ENCODE measurements at regions not wholly inside any gene's neighbourhood (a gene's known extent, or its start where the extent isn't known, plus 50 kb on each side); places are given as distances from the start of the nearest gene placed in this dataset.

- peak; percentile 62 for ATAC-seq
- Histone ChIP-seq H3K36me3 (ENCODE audit: control insufficient read depth, insufficient read depth, low read length) (no peaks in the 10 kb centered on the region), H3K4me3 (ENCODE audit: low read depth in 2 of 2, low read length in 2 of 2) (peak overlapping the region; percentile 5 to 37; a peak in 3 of 4 replicates), H3K27ac (ENCODE audit: low read length) (no peak overlapping the region), H3K27me3 (ENCODE audit: control insufficient read depth, insufficient read depth, low read length) (no peaks in the 10 kb centered on the region), H3K9me3 (ENCODE audit: control insufficient read depth, insufficient read depth, low read depth, low read length) (no peaks in the 10 kb centered on the region), H3K4me1 (ENCODE audit: control insufficient read depth, insufficient read depth, low read length) (peaks cover 7% of the 10 kb centered on the region; the same call in 1 of the 2 replicates)
- peak; percentile 60; the same call in 1 of the 2 replicates for TF ChIP-seq TCF7L2 (IDR thresholded peaks at IDR 0.05; ENCODE audit: low read depth, low read length)
- TF ChIP-seq, protein P1, sequence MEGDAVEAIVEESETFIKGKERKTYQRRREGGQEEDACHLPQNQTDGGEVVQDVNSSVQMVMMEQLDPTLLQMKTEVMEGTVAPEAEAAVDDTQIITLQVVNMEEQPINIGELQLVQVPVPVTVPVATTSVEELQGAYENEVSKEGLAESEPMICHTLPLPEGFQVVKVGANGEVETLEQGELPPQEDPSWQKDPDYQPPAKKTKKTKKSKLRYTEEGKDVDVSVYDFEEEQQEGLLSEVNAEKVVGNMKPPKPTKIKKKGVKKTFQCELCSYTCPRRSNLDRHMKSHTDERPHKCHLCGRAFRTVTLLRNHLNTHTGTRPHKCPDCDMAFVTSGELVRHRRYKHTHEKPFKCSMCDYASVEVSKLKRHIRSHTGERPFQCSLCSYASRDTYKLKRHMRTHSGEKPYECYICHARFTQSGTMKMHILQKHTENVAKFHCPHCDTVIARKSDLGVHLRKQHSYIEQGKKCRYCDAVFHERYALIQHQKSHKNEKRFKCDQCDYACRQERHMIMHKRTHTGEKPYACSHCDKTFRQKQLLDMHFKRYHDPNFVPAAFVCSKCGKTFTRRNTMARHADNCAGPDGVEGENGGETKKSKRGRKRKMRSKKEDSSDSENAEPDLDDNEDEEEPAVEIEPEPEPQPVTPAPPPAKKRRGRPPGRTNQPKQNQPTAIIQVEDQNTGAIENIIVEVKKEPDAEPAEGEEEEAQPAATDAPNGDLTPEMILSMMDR (IDR thresholded peaks at IDR 0.05) = no peak
- intact Hi-C loops (cut with micrococcal nuclease; ENCODE audit: unreplicated experiment) (no loop called here), in situ Hi-C loops (cut with HindIII; ENCODE audit: low pct_unique_long_range_greater_than_20kb, low sequenced_read_pairs) (no loop called here)
- DNase-seq (ENCODE audit: low read depth, low spot score) = no peak
- ChIA-PET POLR2A (no interaction called here), CTCF (no interaction called here)
- BruUV-seq (replicated peaks) = no TSS peak
Measured at GRCh38 chr6:4606821-4607704, 169.1 kb upstream of the CDYL start.

- intact Hi-C loops (cut with micrococcal nuclease; ENCODE audit: unreplicated experiment) = no loop called here
- DNase-seq (ENCODE audit: low read depth, low spot score) = no peak
- POLR2A ChIA-PET = no interaction called here
- CTCF ChIA-PET = no interaction called here
- Histone ChIP-seq H3K27ac (ENCODE audit: low read length) (no peak overlapping the region), H3K27me3 (ENCODE audit: control insufficient read depth, insufficient read depth, low read length) (no peaks in the 10 kb centered on the region), H3K9me3 (ENCODE audit: control insufficient read depth, insufficient read depth, low read depth, low read length) (no peaks in the 10 kb centered on the region), H3K4me3 (ENCODE audit: low read depth in 2 of 2, low read length in 2 of 2) (no peak overlapping the region), H3K36me3 (ENCODE audit: control insufficient read depth, insufficient read depth, low read length) (no peaks in the 10 kb centered on the region), H3K4me1 (ENCODE audit: control insufficient read depth, insufficient read depth, low read length) (peaks cover 7% of the 10 kb centered on the region; the same call in 1 of the 2 replicates)
- TF ChIP-seq POLR2AphosphoS5 (IDR thresholded peaks at IDR 0.05; ENCODE audit: low read depth, low read length) (no peak), REST (IDR thresholded peaks at IDR 0.05; ENCODE audit: insufficient read depth in 1 of 2, low read depth in 2 of 2, low read length in 1 of 2) (no peak), TCF7L2 (IDR thresholded peaks at IDR 0.05; ENCODE audit: low read depth, low read length) (no peak), SIN3A (IDR thresholded peaks at IDR 0.05; ENCODE audit: borderline replicate concordance, insufficient read depth, low read depth, low read length) (no peak)
- TF ChIP-seq, protein P1 (IDR thresholded peaks at IDR 0.05) = no peak
- ATAC-seq = no peak
- in situ Hi-C loops (cut with HindIII; ENCODE audit: low pct_unique_long_range_greater_than_20kb, low sequenced_read_pairs) = no loop called here
- BruUV-seq (replicated peaks) = no TSS peak
Measured at GRCh38 chr6:4606016-4606415, 170.2 kb upstream of the CDYL start.

Measured in Panc1 (cell line).